COLO668 (cell line): ENCODE measurements at regions not wholly inside any gene's neighbourhood (a gene's known extent, or its start where the extent isn't known, plus 50 kb on each side); places are given as distances from the start of the nearest gene placed in this dataset.

ENCODE experiments used
- DNase-seq: peaks from one replicate; lab custom pipeline; 2025; ENCODE audit not compliant: unreplicated experiment; lab: John Stamatoyannopoulos, UW

DNA sequence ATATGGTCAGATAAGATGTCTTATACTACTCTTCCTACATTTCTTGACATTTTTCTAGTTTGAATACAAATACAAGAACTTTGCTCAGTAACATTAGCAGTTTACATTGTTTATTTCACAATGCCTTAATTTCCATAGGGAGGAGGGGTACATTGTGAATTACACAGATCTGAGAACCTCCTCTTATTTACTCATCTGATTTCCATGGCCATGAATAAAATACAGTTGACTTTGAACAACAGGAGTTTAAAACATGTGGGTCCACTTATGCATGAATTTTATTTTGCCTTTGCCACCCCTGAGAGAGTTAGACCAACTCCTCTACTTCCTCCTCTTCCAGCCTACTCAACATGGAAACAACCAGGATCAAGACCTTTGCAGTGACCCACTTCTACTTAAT is 67.7 kb downstream of the MGST1 start:
- no peak for DNase-seq

DNA sequence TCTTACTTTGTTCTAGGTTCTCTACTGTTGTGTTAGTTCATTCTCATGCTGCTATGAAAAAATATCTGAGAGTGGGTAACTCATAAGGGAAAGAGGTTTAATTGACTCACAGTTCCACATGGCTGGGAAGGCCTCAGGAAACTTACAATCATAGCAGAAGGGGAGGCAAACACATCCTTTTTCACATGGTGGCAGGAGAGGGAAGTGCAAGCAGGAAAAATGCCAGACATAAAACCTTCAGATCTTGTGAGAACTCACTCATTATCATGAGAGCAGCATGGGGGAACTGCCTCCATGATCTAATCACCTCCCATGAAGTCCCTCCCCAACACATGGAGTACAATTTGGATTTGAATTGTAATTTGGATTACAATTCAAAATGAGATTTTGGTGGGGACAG is 69.6 kb downstream of the MGST1 start:
- no peak for DNase-seq

DNA sequence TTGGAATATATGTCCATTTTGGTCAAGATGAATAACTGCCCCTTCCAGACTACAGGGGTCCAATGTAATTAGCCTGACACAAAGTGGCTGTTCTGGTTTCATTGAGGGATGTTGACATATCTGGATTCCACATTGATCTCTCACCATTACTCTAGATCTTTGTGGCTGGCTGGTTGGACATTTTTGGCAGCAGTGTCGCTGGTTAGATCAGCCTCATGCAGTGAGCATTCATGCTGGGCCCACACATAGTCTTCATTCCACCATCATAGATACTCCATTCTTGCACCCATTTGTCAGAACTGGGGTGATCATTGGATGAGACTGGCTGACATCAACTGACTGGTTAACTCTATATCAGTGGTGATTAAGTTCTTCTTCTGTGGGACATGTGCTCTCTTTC is 74.4 kb downstream of the MGST1 start:
- DNase-seq = no peak

DNA sequence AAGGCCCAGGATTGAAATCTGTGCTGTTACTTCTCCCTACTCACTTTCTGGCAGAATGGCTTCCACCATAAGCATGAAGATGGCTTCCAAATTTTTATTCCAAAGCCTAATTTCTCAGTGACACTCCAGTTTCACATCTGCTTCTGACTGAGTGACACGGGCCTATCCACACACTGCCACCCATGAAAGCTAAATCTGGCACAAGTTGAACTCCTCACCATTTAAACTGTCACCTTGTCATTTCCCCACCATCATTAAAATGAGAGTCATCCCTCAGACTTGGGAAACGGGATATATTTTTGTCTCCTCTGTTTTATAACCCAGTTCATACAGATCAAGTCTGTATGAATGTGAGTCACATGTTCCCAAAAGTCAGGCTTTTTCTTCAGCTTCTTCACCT is 77.1 kb downstream of the MGST1 start:
- no peak for DNase-seq

DNA sequence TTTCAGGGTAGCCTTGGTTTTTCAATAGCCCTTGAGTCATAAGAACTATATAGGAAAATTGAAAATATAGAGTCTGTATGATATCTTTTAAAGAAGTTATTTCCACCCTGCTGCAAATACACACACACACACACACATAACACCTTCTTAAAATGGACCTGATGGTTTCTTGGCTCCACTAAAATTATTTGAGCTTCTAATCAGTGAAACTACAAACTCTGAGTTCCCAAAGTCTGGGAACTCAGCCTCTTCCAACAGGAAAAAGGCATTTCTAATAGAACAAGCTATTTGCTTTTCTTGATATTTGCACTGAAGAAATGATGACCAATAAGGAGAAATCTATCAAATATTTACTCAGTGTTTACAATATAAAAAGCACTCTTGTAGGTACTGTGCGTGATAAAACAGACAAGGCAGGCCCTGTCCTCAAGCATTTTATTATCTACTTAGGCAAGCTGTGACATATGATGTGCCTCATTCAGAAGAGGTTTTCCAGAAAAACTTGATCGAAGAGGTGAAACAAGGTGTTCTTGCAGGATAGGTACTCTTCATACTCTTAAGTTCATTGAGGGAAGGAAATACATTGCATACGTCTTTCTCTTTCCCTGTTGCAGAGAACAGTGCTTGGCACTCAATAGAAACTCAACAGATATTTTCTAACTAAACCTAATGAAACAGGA is 88.6 kb downstream of the MGST1 start:
- no peak for DNase-seq

DNA sequence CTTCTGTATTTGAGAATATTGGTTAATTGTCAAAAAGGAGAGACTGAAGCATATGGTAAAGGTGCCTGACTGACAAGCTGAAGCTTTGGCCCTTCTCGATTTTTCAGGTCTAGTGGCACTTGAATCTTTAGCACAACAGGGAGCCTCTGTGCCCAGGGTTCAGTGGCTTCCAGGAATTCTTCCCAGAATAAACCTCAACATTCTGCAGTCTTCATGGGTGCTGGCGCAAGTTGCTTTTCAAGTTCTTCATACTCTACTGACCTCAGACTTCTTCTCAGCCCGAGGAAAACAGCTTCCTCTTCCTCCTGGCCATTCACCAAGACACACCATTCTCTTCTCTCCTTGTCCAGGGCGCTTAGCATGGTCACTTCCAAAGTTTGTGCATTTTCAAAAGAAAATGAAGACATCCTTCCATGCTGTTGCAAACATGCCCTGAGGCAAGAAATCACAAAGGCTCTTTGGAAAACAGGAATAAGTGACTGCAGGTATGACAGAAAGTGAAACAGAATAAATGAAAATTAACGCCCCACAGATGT is 89.9 kb downstream of the MGST1 start:
- no peak for DNase-seq

DNA sequence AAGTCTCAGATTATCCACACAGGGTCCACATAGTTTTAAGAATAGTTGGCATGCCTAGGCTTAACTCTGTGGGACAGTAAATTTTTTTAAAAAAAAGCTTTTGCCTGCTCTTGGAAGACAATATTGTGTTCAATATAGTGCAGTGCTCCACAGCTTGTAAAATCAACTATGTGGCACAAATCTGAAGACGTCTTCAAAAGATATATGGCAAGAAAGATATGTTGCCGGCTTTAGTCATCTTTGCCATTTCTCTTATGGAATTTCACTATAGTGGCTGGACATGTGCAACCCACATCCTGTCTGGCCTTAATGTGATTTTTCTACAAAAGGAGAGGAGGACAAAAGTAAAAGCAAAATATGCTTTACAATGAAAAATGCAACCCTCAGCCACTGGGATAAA is 90.5 kb downstream of the MGST1 start:
- DNase-seq = no peak

DNA sequence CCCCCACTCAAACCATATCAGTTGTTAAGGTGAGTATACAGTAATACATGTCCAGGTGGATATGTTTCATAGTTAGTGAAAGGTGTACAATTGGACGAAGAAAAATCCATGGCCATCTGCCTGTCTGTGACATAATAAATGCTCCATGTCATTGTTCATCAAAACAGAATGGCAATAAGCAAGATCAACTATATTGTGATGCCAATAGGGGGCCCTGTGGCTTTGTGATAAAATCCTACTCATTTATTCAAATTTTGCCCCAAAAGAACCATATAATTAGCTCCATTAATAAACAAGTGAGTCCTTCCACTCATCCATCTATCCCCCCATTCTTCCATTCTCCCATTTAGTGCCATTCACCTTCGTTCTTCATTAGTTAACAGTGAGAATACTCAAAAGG is 102.0 kb downstream of the MGST1 start:
- DNase-seq = peak; percentile 5

DNA sequence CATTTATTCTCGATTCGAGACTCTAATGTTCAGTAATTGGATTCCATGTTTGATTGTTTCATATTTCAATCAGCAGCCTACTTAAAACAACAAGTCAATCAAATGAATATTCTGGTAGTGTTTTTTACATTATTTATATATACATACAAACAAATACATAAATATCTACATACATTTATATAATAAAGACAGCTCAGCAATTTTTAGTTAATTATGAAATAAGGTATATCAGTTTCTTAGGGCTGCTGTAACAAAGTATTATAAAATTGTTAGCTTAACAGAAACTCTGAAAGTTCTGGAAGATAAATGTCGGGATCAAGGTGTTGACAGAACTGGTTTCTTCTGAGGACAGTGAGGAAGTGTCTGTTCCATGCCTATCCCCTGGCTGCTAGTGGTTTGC is 105.9 kb downstream of the MGST1 start:
- DNase-seq = no peak

DNA sequence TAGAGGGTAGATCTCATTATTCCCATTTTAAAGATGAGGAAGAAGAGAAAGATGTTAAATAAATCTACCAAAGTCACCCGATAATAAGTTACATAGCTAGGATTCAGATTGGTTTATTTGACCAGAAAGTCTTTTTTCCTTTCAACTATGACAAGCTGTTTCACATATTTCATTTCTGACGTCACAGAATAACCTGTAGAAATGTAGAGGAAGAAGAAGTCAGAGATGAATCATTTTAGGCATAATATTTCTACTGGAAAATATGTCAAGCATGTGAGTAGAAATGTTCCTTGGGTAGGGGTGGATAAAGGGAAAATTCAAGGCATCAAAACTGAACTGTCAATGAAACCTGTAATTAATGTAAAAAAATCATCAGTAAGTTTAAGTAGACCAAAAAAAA is 107.0 kb downstream of the MGST1 start:
- no peak for DNase-seq

DNA sequence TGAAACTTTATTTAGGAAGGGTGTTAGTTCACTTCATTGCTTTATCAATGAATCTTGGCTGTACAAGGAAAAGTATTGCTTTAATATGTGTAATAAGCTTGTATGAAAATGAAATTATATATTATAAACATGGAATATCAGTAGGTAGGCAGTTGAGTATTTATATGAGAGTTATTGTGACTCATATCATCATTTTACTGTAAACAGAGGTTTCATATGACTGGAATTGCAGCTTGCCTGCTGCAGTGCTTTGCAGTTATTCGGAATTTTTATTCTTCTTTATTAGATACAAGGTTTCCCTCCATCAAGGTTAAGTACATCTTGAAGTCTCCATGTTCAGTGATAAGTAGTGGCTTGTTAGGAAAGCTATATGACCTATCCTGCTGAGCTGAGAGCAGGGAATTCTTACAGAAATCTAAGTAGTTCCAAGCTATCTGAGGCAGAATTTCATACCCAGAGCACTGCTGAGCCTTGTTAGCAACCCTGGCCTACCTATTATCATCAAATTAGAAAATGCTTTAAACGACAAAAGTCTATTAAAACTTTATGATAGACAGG is 111.2 kb downstream of the MGST1 start:
- no peak for DNase-seq

DNA sequence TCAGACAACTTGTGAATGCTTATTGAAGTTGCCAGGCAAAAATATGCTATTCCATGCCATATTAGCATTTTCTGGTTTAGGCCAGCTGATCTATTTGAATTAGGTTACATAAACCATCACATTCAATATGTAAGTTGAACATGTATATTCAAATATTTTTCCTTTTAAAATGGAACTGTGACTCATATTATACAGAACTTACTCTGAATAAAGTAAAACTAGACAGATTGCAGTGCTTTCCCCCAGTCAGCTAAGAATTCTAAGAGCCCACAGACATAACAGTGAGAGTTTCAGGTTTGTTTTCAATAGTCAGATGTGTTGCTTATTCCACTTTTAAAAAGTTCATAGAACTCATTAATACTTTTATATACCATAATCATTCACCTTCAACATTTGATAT is 119.8 kb downstream of the MGST1 start:
- DNase-seq = no peak

DNA sequence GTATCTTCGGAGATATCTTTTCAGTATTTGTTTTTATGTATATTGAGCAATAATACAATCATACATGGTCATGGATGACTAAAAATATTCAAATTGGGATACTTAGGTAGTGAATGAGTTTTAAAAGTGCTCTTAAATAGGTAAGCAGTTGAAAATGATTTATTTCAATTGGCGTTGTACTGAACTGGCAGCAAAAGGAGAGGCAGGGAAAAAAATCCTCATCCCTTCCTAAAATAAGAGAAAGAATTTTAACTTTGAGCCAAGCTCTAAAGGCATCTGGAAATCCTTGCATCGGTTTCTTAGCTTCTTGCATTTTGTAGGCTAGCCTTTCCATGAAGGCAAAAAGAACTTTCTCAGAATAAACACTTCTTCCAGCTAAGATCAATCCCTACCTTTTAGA is 125.2 kb downstream of the MGST1 start:
- DNase-seq = no peak

DNA sequence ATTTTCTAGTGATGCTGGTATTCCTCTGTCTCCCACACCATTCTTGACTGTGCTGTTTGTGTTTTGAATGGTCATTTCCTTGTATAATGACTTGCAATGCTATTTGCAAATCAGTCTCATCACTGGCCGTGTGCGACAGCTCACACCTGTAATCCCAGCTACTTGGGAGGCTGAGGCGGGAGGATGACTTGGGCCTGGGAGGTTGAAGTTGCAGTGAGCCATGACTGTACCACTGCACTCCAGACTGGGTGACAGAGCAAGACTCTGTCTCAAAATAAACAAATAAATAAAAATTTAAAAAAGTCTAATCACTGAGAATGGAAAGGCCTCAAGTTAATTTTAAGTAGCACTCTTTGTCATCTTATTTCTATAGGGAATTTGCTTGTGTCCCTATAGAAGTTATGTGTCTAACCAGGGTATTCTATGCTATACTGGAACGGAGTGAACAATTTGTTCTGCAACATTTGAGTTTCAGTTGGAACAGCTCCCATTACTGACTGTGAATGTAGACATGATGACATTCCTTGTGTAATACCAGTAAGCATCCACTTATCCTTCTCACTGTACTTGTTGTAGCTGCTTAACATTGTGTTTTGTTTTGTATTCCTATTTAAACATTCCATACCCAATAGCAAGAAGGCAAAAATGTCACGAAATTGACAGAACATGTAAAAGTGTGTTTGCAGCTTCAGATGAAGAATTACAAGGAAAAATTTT is 126.3 kb downstream of the MGST1 start:
- no peak for DNase-seq

DNA sequence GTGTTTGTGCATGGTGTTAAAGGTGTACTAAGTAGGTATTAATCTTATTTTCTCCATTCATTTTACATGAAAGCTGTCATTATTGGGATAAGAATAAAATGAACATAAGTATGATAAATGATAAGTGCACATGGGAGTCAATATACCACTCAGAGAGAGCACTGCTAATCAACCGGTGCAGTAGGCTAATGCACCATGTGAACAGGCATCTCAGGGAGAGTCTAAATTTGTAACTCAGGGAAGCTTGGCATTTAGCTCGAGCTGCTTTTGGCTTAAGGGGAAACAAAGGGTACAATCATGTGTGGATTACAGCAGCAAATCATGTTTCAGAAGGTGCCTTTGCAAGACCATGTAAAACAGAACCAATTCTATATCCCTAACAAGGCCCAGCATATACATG is 127.4 kb downstream of the MGST1 start:
- DNase-seq = no peak

DNA sequence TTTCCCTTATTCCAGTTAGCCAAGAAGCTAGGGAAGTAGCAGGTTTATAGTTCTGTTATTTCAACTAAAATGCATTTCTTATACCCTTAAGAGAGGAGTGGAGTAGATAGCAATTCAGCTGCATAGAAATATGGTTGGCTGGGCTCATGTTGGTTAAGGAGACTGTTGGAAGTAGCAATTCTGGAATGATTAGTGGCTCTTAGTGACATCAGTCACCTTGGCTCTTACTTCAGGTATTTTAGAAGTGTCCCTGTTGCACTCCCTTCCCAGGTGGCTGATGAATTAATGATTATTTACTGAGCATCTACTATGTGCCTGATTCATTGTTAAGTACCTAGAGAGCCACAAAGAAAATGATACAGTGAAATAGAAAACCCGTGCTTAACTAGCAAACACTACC is 128.1 kb downstream of the MGST1 start:
- no peak for DNase-seq

DNA sequence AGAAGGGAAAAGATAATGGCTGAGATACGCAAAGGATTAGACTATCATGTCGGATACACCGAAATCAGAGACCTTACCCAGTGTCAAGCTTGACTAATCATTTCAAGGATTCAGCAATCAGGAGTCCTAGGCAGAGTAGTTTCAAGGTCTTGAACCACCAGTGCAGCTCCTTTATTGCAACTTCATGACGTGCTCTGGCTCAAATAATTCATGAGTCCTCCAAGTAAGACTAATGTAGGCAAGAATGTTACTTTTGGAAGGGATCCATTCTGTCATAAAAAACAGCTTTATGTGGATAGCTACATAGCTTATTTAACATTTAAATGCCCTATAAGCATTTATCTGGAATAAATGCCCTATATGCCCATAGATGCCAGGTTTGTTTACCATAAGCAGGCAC is 123.2 kb downstream of the LMO3 start:
- DNase-seq = no peak

DNA sequence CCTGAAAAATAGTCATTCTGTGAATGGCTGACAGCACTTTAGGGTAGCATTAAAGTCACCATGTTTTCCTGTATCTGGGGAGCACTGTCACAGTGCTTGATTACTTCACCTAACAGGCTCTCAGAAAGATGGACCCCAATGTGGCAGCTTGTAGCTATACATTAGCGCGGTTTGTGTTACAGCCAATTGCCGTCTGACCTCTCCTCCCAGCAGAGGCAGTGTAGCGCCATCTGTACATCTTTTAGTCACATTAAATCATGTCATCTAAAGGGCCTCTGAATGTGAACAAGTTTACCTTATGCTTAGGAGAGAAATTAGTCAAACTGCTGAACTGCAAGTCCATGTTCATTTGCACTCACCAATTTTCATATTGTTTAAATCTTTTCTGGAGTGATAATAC is 113.7 kb downstream of the LMO3 start:
- no peak for DNase-seq

DNA sequence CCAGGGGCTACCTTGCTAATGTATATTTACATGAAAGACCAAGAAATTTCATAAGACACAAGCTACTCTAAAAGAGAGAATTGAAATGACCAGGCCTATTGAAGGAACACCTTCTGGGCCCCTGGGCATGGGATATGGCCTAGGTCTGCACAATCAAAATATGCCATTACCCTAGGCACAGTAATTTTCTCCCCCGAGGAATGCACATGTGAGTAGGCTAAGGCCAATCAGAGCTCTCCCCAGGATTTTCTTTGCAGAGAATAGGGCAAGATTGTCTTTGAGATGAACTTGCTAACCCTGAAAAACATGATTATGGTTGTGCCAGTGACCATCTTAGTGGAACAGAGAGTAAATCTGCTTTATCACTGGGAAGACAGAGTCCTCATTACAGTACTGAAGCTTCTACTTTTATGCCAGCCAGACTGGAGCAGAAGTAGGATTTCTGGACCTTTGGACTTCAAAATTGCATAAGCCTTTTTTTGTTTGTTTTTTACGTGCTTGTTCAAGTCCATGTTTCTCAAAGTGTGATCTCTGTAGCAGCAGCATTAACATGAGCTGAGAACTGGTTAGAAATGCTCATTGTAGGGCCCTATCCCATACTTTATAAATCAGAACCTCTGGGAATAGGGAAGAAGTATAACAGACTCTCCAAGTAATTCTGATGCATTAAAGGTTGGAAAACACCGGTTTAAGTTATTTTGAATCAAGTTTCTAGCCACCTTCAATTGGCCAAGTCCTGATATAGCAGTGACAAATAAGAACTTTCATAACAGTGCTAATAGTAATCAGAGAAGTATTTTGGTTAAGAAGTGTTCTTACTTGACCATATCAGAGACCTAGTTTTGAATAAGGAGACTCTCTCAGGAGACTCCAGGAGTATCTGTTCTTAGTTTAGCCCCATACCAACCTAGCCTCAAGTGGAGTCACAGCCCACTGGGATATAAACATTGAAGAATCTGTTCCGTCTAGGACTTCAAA is 112.9 kb downstream of the LMO3 start:
- no peak for DNase-seq

DNA sequence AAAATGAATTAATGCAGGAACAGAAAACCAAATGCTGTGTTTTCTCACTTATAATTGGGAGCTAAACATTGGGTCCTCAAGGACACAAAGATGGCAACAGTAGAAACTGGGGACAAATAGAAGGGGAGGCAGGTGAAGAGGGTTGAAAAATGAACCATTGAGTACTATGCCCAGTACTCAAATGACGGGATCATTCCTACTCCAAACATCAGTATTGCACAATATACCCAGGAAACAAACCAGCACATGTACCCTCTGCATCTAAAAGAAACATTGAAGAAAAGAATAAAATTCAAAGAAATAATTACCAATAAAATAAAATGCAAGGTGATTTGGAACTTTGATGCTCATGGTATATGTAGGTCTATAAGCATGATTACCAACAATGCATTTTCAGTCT is 110.8 kb downstream of the LMO3 start:
- no peak for DNase-seq
